GM23248 (cell line): ENCODE measurements at regions not wholly inside any gene's neighbourhood (a gene's known extent, or its start where the extent isn't known, plus 50 kb on each side); places are given as distances from the start of the nearest gene placed in this dataset.

Experiments used
- DNase-seq: peaks from one replicate; pipeline ENCODE4 v3.0.0-alpha.2; 2015
- H2AFZ ChIP-seq: fragments of 200-600 bp; sonication (generic); 2 replicates; pipeline ENCODE4 v1.6.1; 2016; ENCODE audit warnings: antibody characterized with exemption
- H3F3A ChIP-seq: fragments of 200-600 bp; sonication (generic); 2 replicates; pipeline ENCODE4 v1.6.1; 2016; ENCODE audit warnings: mild to moderate bottlenecking, antibody characterized with exemption, mixed run types; ENCODE audit not compliant: insufficient read depth
- H3K27ac ChIP-seq: fragments of 200-600 bp; sonication (generic); 2 replicates; pipeline ENCODE4 v1.5.1; 2016; ENCODE audit warnings: mild to moderate bottlenecking
- H3K27me3 ChIP-seq: fragments of 200-600 bp; sonication (generic); replicated peaks from 2 replicates; pipeline ENCODE4 v1.6.1; 2016; ENCODE audit warnings: mild to moderate bottlenecking; ENCODE audit not compliant: insufficient read depth
- H3K36me3 ChIP-seq: fragments of 200-600 bp; sonication (generic); 2 replicates; pipeline ENCODE4 v1.6.1; 2016; ENCODE audit warnings: low read depth, mild to moderate bottlenecking
- H3K4me1 ChIP-seq: fragments of 200-600 bp; sonication (generic); 2 replicates; pipeline ENCODE4 v1.6.1; 2016; ENCODE audit warnings: mild to moderate bottlenecking; ENCODE audit not compliant: insufficient read depth
- H3K4me2 ChIP-seq: fragments of 200-600 bp; sonication (generic); one replicate; pipeline ENCODE4 v1.6.1; 2016; ENCODE audit warnings: mild to moderate bottlenecking; ENCODE audit not compliant: unreplicated experiment
- H3K4me3 ChIP-seq: fragments of 200-600 bp; sonication (generic); 2 replicates; pipeline ENCODE4 v1.5.1; 2016; ENCODE audit warnings: mild to moderate bottlenecking
- H3K79me2 ChIP-seq: fragments of 200-600 bp; sonication (generic); 2 replicates; pipeline ENCODE4 v1.6.1; 2016; ENCODE audit warnings: mild to moderate bottlenecking; ENCODE audit not compliant: insufficient read depth
- H3K9ac ChIP-seq: fragments of 200-600 bp; sonication (generic); 2 replicates; pipeline ENCODE4 v1.6.1; 2016; ENCODE audit warnings: mild to moderate bottlenecking
- H3K9me2 ChIP-seq: fragments of 200-600 bp; sonication (generic); 2 replicates; pipeline ENCODE4 v1.6.1; 2016; ENCODE audit warnings: mixed run types, mild to moderate bottlenecking, moderate library complexity; ENCODE audit not compliant: insufficient read depth
- H3K9me3 ChIP-seq: fragments of 200-600 bp; sonication (generic); one replicate; pipeline ENCODE4 v1.6.1; 2017; ENCODE audit warnings: low read depth
- H4K20me1 ChIP-seq: fragments of 200-600 bp; sonication (generic); 2 replicates; pipeline ENCODE4 v1.6.0; 2016; ENCODE audit not compliant: insufficient read depth
- EZH2 ChIP-seq: fragments of 200-600 bp; sonication (generic); IDR thresholded peaks from 2 replicates; pipeline ENCODE4 v1.6.1; 2018; ENCODE audit warnings: antibody characterized with exemption, mild to moderate bottlenecking; ENCODE audit not compliant: insufficient read depth, poor library complexity, severe bottlenecking
- EZH2phosphoT487 ChIP-seq: fragments of 200-600 bp; sonication (generic); IDR thresholded peaks from 2 replicates; pipeline ENCODE4 v1.6.1; 2018; ENCODE audit warnings: antibody characterized with exemption, moderate library complexity, mild to moderate bottlenecking, low read depth; ENCODE audit not compliant: insufficient read depth
- WGBS, 2 experiments: methylation state at CpG; one replicate each; pipeline ENCODE4 v1.1.6; 2015 to 2017; ENCODE audit warnings: low lambda C conversion rate in 2 of 2, low coverage in 1 of 2; ENCODE audit errors: missing lambda C conversion rate in 2 of 2; 5-methylcytosine and 5-hydroxymethylcytosine counted together
- in situ Hi-C: fragments of 300-500 bp; cut with MboI; formaldehyde crosslinking; loops from 2 replicates; pipeline ENCODE4 v1.15.0; 2020

- Histone ChIP-seq H3K79me2 (no peaks in the 10 kb centered on the region), H3K4me3 (no peak overlapping the region), H3K36me3 (no peaks in the 10 kb centered on the region), H3F3A (no peaks in the 10 kb centered on the region), H3K4me2 (no peak overlapping the region), H3K27ac (no peak overlapping the region), H3K9me2 (no peaks in the 10 kb centered on the region), H3K9me3 (no peaks in the 10 kb centered on the region), H4K20me1 (no peaks in the 10 kb centered on the region), H2AFZ (no peak overlapping the region), H3K4me1 (no peaks in the 10 kb centered on the region), H3K27me3 (no peaks in the 10 kb centered on the region), H3K9ac (no peak overlapping the region)
- no peak for TF ChIP-seq EZH2phosphoT487
- no peak for TF ChIP-seq EZH2
- DNase-seq = no peak
- in situ Hi-C loops = no loop called here
- 34 to 35% methylated on average over 2 of the region's 2 CpGs for WGBS, 2 experiments
Observed at GRCh38 chr1:4113897-4114296, 213.8 kb upstream of the C1orf174 start.

- no peak overlapping the region for H3K9ac ChIP-seq
- H2AFZ ChIP-seq = no peak overlapping the region
- no peaks in the 10 kb centered on the region for H3K27me3 ChIP-seq
- H3F3A ChIP-seq = no peaks in the 10 kb centered on the region
- DNase-seq = no peak
- H3K9me3 ChIP-seq = no peaks in the 10 kb centered on the region
- H3K79me2 ChIP-seq = no peaks in the 10 kb centered on the region
- H3K9me2 ChIP-seq = no peaks in the 10 kb centered on the region
- no peak overlapping the region for H3K4me3 ChIP-seq
- TF ChIP-seq EZH2 (no peak), EZH2phosphoT487 (no peak)
- H4K20me1 ChIP-seq = no peaks in the 10 kb centered on the region
- H3K4me2 ChIP-seq = no peak overlapping the region
- in situ Hi-C loops = no loop called here
- WGBS, 2 experiments = 30 to 31% methylated on average over 18 of the region's 18 CpGs
- H3K36me3 ChIP-seq = no peaks in the 10 kb centered on the region
- no peak overlapping the region for H3K27ac ChIP-seq
- no peaks in the 10 kb centered on the region for H3K4me1 ChIP-seq
Observed at GRCh38 chr1:4115191-4115900, 215.3 kb upstream of the C1orf174 start.

DNA sequence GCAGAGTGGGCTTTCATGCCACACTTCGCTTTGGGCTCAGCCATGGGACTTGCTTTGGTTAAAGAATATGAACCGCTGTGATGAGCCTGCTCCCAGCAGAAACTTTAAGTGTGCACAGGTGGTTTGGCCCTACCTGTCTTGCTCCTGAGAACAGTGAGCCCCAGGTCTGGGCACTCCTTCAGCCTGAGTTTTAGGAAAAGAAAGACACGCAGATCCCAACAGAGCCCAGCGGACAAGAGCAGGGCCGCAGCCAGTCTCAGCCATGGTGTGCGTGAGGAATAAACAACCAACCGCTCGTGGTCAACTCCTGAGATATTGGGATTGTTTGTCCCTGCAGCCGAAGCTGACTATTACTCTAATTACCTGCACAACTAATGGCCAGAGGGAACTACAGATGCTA lies 217.1 kb upstream of the C1orf174 start:
- no peak overlapping the region for H3K4me3 ChIP-seq
- H2AFZ ChIP-seq = no peak overlapping the region
- no peaks in the 10 kb centered on the region for H3K79me2 ChIP-seq
- WGBS, 2 experiments = 38 to 41% methylated on average over 9 of the region's 9 CpGs
- TF ChIP-seq EZH2phosphoT487 = no peak
- no peak for TF ChIP-seq EZH2
- no peaks in the 10 kb centered on the region for H3K4me1 ChIP-seq
- H3K9ac ChIP-seq = no peak overlapping the region
- H3K9me2 ChIP-seq = no peaks in the 10 kb centered on the region
- H3K27ac ChIP-seq = no peak overlapping the region
- in situ Hi-C loops = no loop called here
- no peak overlapping the region for H3K4me2 ChIP-seq
- no peaks in the 10 kb centered on the region for H4K20me1 ChIP-seq
- no peaks in the 10 kb centered on the region for H3F3A ChIP-seq
- no peaks in the 10 kb centered on the region for H3K9me3 ChIP-seq
- no peak for DNase-seq
- H3K27me3 ChIP-seq = no peaks in the 10 kb centered on the region
- H3K36me3 ChIP-seq = no peaks in the 10 kb centered on the region

DNA sequence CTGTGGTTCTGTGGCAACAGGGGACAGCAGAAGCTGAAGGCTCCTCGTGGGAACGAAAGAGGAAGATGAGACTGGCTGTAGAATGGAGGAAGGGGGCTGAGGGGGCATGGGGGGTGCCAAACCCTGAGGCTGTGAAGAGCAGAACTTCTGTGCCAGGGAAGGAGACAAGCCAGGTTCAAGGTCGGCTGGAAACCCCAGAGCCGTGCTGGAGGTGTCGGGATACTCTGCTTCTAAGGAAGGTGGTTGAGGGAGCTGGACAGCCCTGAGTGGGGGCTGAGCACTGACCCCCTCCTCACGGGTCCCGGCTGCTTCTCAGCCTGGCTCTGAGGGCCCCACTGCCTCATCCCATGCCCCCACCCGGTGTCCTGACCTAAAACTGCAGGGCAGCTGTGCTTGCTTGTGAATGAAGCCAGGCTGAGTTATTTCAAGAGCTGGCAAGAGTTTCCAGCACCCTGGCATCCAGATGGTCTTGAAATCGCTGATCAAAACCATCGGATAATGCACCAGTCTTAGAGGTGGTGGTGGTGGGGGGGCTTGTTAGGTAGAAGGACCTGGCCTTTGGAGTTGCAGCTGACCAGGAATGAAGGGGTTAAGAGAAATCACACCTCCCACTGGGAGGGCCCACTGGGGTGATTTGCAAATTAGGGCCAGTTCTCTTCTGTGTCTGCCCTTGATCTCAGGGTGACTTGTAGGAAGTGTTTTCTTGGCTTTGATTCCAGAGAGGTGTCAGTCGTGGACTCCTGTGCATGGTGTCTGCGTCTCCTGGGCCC lies 218.9 kb upstream of the C1orf174 start:
- in situ Hi-C loops = no loop called here

More for the DNA sequence above, 218.9 kb upstream of the C1orf174 start:
- Histone ChIP-seq H3K9me3 (no peaks in the 10 kb centered on the region), H3K27ac (no peak overlapping the region), H3K36me3 (no peaks in the 10 kb centered on the region), H3K79me2 (no peaks in the 10 kb centered on the region), H2AFZ (no peak overlapping the region), H3K9ac (no peak overlapping the region), H3K4me3 (no peak overlapping the region), H3K27me3 (no peaks in the 10 kb centered on the region), H3K4me2 (no peak overlapping the region), H3K9me2 (no peaks in the 10 kb centered on the region), H3F3A (no peaks in the 10 kb centered on the region), H3K4me1 (no peaks in the 10 kb centered on the region), H4K20me1 (no peaks in the 10 kb centered on the region)
- 8 to 9% methylated on average over 10 to 12 of the region's 12 CpGs for WGBS, 2 experiments
- no peak for DNase-seq
- no peak for TF ChIP-seq EZH2phosphoT487
- TF ChIP-seq EZH2 = no peak
